GM21529 (cell line): ENCODE measurements at regions not wholly inside any gene's neighbourhood (a gene's known extent, or its start where the extent isn't known, plus 50 kb on each side); places are given as distances from the start of the nearest gene placed in this dataset.

Experiments
- ATAC-seq: cut with Tn5 transposase; IDR thresholded peaks from one replicate; pipeline ENCODE4 v1.9.1; 2021; ENCODE audit not compliant: unreplicated experiment

DNA sequence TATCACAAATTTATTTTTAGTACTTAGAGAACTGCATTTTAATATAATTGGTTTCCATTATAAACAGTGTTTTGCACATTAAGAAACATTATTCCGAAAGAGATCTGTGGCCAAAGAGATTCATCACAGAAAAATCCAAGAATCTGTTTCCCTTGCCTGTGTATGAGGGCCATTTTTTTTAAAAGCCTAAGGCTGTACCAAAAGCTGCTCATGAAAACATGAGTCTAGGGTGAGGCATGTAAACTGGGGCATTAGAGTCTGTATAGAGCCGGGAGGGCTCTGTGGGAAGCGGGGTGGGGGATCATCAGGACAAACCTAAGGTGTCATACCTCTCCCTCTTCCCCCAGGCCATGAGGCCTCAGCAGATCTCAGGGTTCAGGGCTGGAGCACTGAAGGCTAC is 223.8 kb downstream of the FBXO15 start:
- ATAC-seq, result no peak

DNA sequence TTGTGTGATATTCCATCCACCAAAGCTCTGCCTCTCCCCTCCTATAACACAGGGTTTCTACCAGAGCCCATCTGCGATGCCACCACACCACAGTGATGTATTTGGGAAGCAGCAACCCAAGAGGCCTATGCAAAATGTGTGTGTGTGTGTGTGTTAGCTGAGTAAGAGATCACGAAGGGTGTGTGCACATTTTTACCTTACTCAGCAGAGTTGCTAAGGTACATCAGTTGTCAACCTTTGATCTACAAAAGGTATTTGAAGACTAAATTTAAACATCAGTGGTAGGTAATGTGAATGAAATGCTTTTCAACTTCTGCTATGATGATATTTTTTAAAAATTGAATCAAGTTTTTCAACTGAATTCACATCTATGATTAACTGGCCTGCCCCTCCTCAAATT is 227.6 kb downstream of the FBXO15 start:
- ATAC-seq, result no peak

- no peak for ATAC-seq
Measured at GRCh38 chr18:73918816-73919215, 228.8 kb downstream of the FBXO15 start.

DNA sequence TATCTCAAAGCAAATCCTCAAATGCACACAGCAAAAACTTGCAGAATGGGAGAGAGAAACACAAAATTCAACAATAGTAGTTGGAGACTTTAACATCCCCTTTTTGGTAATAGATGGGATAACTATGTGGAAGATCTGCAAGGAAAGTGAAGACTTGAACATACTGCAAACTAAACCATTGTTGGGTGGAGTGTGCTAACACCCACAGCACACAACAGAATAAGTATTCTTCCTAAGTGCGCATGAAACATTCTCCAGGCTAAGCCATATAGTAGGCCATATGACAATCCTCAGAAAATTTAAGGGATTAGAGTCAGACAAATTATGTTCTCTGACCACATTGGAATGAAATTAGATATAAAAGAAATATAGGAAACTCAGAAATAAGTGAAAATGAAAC is 230.6 kb downstream of the FBXO15 start:
- ATAC-seq, result no peak

DNA sequence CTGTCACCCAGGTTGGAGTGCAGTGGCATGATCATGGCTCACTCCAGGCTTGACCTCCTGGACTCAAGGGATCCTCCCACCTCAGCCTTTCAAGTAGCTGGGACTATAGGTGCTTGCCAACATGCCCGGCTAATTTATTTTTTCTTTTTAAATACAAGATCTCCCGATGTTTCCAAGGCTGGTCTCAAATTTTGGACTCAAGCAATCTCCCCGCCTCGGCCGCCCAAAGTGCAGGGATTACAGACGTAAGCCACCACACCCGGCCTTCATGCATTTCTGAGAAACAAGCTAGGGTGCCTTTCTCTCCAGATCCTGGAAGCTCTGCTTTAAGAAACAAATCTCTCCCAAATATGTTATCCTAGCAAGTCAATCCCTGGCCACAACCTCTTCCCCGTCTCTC is 234.1 kb downstream of the FBXO15 start:
- no peak for ATAC-seq

GRCh38 chr18:73908323-73908722 is 239.3 kb downstream of the FBXO15 start:
- no peak for ATAC-seq

GRCh38 chr18:73901566-73901965 is 246.1 kb downstream of the FBXO15 start:
- ATAC-seq, result no peak

DNA sequence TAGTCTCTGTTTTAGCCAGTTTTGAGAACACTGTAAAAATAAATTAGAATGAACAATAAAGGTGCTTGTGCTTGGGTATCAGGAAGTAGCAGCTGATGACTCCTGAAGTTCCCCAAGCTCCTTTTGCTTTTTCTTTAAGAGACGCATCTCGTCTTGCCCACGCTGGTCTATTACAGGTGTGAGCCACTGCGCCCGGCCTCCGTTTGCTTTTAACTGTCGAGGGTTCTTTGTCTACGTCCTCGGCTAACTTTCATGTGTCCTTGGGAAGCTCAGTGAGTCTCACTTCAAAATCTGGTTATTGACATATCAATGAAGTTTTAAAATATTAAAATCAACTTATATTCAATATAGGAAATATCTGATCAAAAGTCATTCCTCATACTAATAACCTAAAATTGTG is 246.5 kb downstream of the FBXO15 start:
- ATAC-seq, result no peak

GRCh38 chr18:73900106-73900835 is 247.4 kb downstream of the FBXO15 start:
- no peak for ATAC-seq

DNA sequence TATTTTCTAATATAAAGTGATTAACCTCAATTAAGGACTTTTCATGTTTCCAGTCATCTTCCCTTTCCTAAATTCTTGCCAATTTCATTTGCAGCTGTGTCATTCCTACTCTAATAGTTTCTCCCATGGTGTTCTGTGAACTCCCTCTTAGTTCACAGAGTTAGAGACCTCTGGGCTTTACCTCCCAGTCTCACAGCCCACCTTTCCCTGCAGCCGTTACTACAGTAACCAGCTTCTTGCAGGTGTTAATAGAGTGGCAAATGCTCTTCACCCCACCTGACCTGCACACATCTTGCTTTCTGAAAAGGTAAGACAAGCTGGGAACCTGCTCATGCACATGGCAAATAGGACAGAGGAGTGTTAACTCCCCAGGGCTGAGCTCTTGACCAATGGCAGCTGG is 250.1 kb downstream of the FBXO15 start:
- ATAC-seq, result no peak

- ATAC-seq, result peak; percentile 52
Measured at GRCh38 chr18:73896685-73897084, 250.9 kb downstream of the FBXO15 start.

DNA sequence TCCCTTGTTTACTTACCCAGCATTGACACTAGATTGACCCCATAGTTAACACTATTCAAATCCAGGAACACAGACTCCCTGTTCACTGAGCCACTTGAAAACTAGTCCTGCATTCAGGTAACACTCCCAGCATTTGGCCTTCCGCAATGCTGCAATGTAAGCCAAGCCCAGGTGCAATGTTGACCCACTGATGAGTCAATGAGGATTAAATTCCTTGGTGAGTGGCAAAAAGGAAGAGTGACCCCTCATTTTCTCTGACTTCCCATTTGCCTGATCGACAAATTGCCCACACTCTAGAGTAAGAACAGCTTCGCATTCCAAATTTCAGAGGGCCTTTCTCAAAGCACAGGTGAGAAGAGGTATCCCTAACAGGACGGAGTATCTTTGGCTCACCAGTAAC is 251.9 kb downstream of the FBXO15 start:
- ATAC-seq, result no peak

DNA sequence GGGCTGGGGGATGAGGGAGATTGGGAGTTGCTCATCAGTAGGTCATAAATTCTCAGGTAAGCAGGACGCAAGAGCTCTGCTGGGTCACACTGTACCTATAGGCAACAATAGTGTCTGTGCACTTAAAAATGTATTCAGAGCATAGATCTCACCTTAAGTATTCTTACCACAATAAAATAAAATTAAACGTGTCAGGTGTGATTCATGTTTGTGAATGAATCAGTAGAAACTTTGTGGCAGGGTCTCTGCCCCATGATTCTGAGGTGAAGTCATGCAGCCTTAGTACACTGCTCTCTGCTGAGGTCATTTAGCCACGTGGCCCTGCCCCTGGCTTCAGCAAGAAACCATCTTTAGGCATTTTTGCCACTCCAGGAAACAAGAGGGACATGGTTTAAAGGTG is 253.8 kb downstream of the FBXO15 start:
- no peak for ATAC-seq

DNA sequence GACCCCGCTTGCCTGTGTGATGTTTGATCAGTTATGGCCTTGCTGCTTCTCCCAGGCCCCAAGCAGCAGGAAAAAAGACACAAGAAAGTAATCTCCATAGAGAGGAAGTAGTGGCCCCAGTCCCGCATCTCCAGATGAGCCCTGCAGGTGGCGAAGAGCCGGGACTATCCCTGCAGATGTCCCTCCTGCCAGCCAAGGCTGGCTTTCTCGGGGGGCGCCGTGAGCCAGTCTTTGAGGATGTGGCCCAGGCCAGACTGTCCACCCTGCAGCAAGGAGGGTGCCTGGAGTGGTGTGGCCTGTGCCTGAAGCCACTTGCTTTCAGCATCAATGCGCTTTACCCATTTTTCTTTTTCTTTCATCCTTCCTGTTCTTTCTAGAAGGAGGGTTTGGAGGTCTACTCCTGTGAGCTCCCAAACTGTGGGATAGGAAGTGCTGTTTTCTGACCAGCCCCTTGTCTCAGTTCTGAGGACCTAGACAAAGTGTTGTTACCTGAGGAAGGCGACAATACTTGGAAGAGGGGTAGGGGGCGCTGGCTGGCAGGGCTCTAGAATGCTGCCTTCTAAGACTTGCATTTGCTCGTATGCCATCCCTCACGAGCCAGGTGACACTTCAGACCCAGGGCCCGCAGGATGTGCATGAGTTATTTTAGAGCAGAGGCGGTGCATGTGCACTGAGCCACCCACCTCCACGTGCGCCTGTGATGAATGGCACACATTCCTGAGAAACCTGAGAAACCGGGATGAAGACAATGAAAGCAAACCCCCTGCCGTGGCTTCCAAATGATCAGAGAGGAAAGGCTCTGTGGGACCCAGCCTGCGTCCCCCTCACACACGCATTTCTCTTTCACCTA is 255.8 kb downstream of the FBXO15 start:
- no peak for ATAC-seq

- no peak for ATAC-seq
Measured at GRCh38 chr18:73888565-73888964, 259.1 kb downstream of the FBXO15 start.

DNA sequence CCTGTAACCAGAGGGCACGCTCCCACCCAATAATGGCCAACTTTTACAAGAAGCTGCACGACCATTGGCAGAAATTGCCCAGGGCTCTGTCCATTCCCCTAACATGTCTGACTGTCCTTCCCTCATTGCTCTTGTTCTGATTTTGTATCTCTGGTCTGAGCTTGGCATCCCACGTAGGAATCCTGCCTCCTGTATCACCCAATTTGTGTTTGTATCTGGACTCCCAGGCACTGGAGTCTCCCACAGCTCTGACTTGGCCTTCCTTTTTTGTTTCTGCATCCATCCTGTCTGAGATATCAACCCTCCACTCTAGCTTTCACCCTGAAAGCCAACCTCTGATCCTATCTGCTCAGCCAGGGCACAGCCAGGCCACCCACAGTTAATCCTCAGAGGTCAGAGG is 259.8 kb downstream of the FBXO15 start:
- no peak for ATAC-seq

DNA sequence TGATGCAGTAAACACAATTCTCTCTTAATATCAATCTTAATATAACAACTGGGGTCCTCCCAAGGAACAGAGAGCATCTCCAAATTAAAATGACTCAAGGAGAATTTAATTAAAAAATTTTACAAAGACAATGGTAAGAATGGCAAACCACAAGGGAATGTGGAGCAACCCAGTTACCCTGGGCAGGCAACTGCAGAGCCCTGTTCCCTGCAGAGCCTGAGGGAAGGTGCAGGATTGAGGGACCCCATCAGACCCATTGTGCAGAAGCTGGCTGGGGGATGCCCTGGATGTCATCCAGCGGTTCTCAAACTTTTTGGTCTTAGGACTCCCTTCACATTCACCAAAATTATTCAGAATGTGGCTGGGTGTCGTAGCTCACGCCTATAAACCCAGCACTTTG is 262.8 kb downstream of the FBXO15 start:
- no peak for ATAC-seq

- no peak for ATAC-seq
Measured at GRCh38 chr18:73881396-73881917, 266.2 kb downstream of the FBXO15 start.

DNA sequence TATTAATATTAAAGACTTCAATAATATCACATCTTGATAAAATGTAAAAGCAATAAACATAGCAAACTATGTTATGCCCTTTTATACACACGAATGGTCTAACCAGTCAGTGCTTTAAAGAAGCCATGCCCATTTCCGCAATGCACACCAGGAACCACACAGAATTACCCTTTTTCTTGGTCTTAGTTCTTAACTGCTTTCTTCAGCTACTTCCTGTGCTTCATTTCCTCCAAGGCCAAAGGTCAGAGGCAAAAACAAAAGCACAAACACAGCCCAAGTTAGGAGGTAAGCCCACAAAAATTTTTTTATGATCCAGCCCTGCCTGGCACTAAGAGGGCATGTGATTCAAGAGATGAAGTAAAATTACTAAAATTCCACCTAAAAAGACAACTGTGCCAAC is 267.2 kb downstream of the FBXO15 start:
- ATAC-seq, result no peak

- ATAC-seq, result no peak
Measured at GRCh38 chr18:73879766-73880165, 267.9 kb downstream of the FBXO15 start.

- ATAC-seq, result no peak
Measured at GRCh38 chr18:73879328-73879727, 268.3 kb downstream of the FBXO15 start.

DNA sequence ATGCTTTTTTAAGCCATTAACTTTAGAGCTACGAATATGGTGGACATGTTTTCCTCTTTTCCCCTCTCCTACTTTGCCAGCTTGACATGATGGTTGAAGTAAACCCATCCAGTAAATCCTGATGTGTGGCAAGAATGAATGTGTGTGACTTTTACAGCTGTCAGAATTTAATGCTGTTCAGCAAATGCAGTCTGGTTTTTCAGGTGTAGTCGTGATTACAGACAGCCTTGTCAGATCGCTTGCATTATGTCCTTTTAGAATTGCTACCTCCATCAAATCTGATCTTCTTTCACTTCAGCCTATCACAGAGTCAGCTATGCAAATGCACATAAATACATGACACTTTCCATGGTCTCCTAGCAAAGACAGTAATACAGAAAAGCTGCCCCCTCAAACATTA is 278.5 kb downstream of the FBXO15 start:
- no peak for ATAC-seq
